ENCODE measurements at regions not wholly inside any gene's neighbourhood (a gene's known extent, or its start where the extent isn't known, plus 50 kb on each side); places are given as distances from the start of the nearest gene placed in this dataset.

DNA sequence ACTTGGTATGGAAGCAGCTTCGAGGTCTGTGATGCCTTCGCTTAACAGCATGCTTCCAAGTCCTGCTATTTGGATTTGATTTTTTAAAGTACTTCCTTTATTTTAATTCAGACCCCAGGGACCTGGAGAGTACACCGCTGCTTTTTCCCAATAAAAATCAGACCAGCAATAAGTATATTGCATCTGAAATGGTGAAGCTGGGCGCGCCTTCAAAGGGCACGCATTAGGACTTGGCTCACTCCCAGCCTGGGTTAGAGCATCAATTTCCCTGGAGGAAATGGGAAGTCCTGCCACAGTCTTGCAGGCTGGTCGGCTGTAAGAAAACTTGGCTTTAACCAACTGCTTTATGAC is 325.1 kb downstream of the RRAGC start:
- no peak for DNase-seq (ENCODE audit: low read depth)
- no peak overlapping the region for H3K4me3 ChIP-seq (ENCODE audit: low read length)
- TF ChIP-seq, protein P1, sequence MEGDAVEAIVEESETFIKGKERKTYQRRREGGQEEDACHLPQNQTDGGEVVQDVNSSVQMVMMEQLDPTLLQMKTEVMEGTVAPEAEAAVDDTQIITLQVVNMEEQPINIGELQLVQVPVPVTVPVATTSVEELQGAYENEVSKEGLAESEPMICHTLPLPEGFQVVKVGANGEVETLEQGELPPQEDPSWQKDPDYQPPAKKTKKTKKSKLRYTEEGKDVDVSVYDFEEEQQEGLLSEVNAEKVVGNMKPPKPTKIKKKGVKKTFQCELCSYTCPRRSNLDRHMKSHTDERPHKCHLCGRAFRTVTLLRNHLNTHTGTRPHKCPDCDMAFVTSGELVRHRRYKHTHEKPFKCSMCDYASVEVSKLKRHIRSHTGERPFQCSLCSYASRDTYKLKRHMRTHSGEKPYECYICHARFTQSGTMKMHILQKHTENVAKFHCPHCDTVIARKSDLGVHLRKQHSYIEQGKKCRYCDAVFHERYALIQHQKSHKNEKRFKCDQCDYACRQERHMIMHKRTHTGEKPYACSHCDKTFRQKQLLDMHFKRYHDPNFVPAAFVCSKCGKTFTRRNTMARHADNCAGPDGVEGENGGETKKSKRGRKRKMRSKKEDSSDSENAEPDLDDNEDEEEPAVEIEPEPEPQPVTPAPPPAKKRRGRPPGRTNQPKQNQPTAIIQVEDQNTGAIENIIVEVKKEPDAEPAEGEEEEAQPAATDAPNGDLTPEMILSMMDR (IDR thresholded peaks at IDR 0.05; ENCODE audit: insufficient read depth, low read depth, low read length, missing control alignments), result no peak

DNA sequence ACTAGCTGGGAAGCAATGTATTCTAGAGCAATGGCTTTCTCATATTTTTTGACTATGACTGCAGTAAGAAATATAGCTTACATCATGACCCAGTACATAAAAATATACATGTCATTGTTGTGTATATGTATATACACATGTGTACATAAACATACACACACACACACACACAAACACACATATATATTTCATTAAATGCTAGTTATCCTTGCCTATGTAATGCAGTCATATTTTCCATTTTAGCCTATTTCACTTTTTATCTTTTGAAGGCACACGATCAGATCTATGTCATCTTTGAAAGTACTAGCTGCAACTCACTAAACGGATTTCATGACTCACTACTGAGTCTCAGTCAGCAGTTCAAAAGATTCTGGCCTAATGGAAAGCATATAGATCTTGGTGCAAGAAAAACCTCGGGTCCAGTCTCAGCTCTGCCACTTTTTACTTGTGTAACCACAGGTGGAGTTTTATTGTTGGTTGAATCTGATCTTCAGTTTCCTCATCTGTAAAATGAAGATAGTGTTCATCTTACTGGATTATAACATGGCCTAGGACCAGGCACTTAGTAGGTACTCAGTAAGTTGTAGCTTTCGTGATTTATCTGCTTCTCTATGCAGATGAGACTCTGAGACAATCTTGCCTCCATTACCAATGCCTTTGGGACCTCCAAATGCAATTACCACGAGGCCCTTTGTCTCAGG is 325.6 kb downstream of the RRAGC start:
- DNase-seq (ENCODE audit: low read depth), result no peak
- TF ChIP-seq, protein P1 (IDR thresholded peaks at IDR 0.05; ENCODE audit: insufficient read depth, low read depth, low read length, missing control alignments), result no peak
- H3K4me3 ChIP-seq (ENCODE audit: low read length), result no peak overlapping the region

DNA sequence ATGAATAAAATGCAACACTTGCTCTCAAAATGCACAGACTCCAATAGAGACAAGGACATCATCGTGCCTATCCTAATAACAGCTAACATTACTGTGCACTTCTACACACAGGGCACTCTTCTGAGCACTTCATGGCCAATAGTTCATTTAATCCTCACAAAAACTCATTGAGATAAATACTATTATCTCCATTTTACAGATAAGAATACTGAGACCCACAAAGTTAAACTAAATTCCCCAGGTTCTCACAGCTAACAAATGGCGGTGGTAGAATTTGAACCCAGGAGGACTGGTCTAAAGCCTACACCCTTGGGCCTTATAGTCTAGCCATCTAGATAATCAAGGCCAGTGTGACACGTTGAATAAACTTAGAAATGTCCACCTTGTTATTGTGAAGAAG is 328.6 kb downstream of the RRAGC start:
- DNase-seq (ENCODE audit: low read depth), result no peak
- no peak overlapping the region for H3K4me3 ChIP-seq (ENCODE audit: low read length)
- TF ChIP-seq, protein P1 (IDR thresholded peaks at IDR 0.05; ENCODE audit: insufficient read depth, low read depth, low read length, missing control alignments), result no peak

DNA sequence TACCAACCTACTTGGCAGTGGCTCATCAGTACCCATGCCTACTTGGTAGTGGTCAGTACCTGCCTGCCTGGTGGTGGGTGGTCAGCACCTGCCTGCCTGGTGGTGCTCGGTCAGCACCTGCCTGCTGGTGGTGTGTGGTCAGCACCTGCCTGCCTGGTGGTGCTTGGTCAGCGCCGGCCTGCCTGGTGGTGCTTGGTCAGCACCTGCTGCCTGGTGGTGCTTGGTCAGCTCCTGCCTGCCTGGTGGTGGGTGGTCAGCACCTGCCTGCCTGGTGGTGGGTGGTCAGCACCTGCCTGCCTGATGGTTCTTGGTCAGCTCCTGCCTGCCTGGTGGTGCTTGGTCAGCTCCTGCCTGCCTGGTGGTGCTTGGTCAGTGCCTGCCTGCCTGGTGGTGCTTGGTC is 329.6 kb downstream of the RRAGC start:
- TF ChIP-seq, protein P1 (IDR thresholded peaks at IDR 0.05; ENCODE audit: insufficient read depth, low read depth, low read length, missing control alignments), result no peak
- H3K4me3 ChIP-seq (ENCODE audit: low read length), result no peak overlapping the region
- no peak for DNase-seq (ENCODE audit: low read depth)

DNA sequence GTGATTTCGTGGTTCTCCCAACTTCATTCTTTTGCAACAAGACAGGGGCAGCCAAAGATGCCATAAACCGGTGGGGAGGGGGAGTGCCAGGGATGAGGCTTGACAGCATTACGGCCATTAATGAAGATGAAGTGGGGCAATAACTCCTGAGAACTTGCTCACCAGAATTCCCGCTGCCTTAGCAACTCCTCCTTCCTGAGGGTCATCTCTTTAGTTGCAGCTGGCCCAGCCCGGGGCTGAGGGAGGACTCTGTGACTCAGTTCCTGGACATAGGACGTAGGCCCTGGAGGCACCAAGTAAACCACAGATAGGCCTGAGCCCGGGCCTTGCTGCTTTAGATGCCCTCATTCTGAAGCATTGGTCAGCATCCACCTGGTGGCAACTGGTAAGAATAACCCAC is 330.2 kb downstream of the RRAGC start:
- TF ChIP-seq, protein P1 (IDR thresholded peaks at IDR 0.05; ENCODE audit: insufficient read depth, low read depth, low read length, missing control alignments), result no peak
- no peak for DNase-seq (ENCODE audit: low read depth)

DNA sequence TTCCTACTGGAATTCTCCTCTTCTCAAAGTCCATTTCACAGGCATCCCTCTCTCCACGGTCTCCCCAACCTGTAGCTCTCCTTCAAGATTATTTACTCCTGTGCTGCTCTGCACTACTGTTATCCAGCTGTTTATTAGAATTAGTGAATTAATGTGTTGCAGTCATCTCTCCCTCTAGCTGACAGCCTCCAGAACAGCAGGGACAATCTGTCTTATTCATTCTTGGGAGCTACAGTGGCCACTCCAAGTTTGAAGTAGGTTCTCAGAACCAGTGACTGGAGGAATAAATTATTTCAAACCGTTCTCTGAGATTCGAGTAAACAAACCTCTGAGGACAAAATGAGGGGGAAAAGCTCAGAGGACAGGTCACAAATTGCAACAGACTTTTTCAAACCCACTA is 330.9 kb downstream of the RRAGC start:
- TF ChIP-seq, protein P1 (IDR thresholded peaks at IDR 0.05; ENCODE audit: insufficient read depth, low read depth, low read length, missing control alignments), result peak; percentile 19
- H3K4me3 ChIP-seq (ENCODE audit: low read length), result no peak overlapping the region
- no peak for DNase-seq (ENCODE audit: low read depth)

More for the DNA sequence above, 330.2 kb downstream of the RRAGC start:
- no peak overlapping the region for H3K4me3 ChIP-seq (ENCODE audit: low read length)

DNA sequence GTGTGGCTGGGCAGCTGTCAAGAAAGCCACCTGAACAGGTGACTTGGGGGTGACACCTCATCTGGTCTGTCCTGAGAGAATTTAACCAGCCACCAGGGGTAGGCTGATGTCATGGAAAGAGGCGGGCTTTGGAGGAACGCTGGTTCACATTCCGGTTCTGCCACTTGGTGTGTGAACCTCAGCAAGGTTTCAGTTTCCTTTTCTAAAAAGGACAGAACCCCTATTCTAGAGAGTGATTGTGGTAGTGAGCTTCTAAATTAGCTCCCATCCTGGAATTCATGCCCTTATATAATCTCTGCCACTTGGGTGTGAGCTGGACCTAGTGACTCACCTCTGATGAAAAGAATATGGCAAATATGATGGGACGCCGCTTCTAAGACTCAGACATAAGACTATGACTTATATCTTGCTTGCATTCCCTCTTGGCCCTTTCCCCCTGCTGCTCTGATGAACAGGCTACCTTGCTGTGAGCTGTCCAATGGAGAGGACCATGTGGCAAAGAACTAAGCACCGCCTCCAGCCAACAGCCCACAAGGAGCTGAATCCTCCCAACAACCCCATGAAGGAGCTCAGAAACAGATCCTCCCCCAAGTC is 332.1 kb downstream of the RRAGC start:
- TF ChIP-seq, protein P1 (IDR thresholded peaks at IDR 0.05; ENCODE audit: insufficient read depth, low read depth, low read length, missing control alignments), result peak; percentile 17
- H3K4me3 ChIP-seq (ENCODE audit: low read length), result no peak overlapping the region
- peak; percentile 29 for DNase-seq (ENCODE audit: low read depth)

Measured in epithelial cell of esophagus (primary cell).